MM.1S (cell line): ENCODE measurements at regions not wholly inside any gene's neighbourhood (a gene's known extent, or its start where the extent isn't known, plus 50 kb on each side); places are given as distances from the start of the nearest gene placed in this dataset.

Experiments used
- DNase-seq: peaks from one replicate; pipeline ENCODE4 v3.0.0-alpha.2; 2015
- H2AFZ ChIP-seq: fragments of 300-600 bp; sonication (generic); 2 replicates; pipeline ENCODE4 v1.6.0; 2016; ENCODE audit warnings: antibody characterized with exemption, low read length
- H3F3A ChIP-seq: fragments of 300-600 bp; sonication (generic); 2 replicates; pipeline ENCODE4 v1.6.1; 2016; ENCODE audit warnings: mild to moderate bottlenecking, antibody characterized with exemption, low read length, moderate library complexity, mixed read lengths; ENCODE audit not compliant: insufficient read depth
- H3K27ac ChIP-seq: fragments of 300-600 bp; sonication (generic); 2 replicates; pipeline ENCODE4 v1.5.1; 2016; ENCODE audit warnings: mild to moderate bottlenecking, low read length
- H3K27me3 ChIP-seq: fragments of 300-600 bp; sonication (generic); replicated peaks from 2 replicates; pipeline ENCODE4 v1.6.0; 2016; ENCODE audit warnings: low read length; ENCODE audit not compliant: insufficient read depth
- H3K36me3 ChIP-seq: fragments of 300-600 bp; sonication (generic); replicated peaks from 2 replicates; pipeline ENCODE4 v1.6.1; 2016; ENCODE audit warnings: mild to moderate bottlenecking, low read length, mixed read lengths; ENCODE audit not compliant: insufficient read depth
- H3K4me1 ChIP-seq: fragments of 300-600 bp; sonication (generic); 2 replicates; pipeline ENCODE4 v1.6.1; 2016; ENCODE audit warnings: low read length, mixed read lengths
- H3K4me2 ChIP-seq: fragments of 300-600 bp; sonication (generic); 2 replicates; pipeline ENCODE4 v1.6.0; 2016; ENCODE audit warnings: low read depth, low read length
- H3K4me3 ChIP-seq: fragments of 300-600 bp; sonication (generic); 2 replicates; pipeline ENCODE4 v1.5.1; 2016; ENCODE audit warnings: low read length, mixed read lengths
- H3K79me2 ChIP-seq: fragments of 300-600 bp; sonication (generic); 2 replicates; pipeline ENCODE4 v1.6.1; 2016; ENCODE audit warnings: mixed run types, low read length, mixed read lengths
- H3K9ac ChIP-seq: fragments of 300-600 bp; sonication (generic); 2 replicates; pipeline ENCODE4 v1.6.1; 2016; ENCODE audit warnings: low read length, mixed read lengths
- H3K9me2 ChIP-seq: fragments of 300-600 bp; sonication (generic); replicated peaks from 2 replicates; pipeline ENCODE4 v1.6.1; 2016; ENCODE audit warnings: mild to moderate bottlenecking, low read length, mixed read lengths; ENCODE audit not compliant: insufficient read depth
- H3K9me3 ChIP-seq: fragments of 300-600 bp; sonication (generic); replicated peaks from 2 replicates; pipeline ENCODE4 v1.6.1; 2016; ENCODE audit warnings: mild to moderate bottlenecking, low read length, mixed read lengths; ENCODE audit not compliant: insufficient read depth
- H4K20me1 ChIP-seq: fragments of 300-600 bp; sonication (generic); 2 replicates; pipeline ENCODE4 v1.6.1; 2016; ENCODE audit warnings: mild to moderate bottlenecking, low read length, moderate library complexity, mixed read lengths; ENCODE audit not compliant: insufficient read depth
- CTCF ChIP-seq: fragments of 300-600 bp; sonication (generic); IDR thresholded peaks from 2 replicates; pipeline ENCODE4 v1.5.1; 2016; ENCODE audit warnings: antibody characterized with exemption, low read length, mixed read lengths
- EZH2 ChIP-seq: fragments of 300-600 bp; sonication (generic); optimal IDR thresholded peaks from 2 replicates; pipeline ENCODE3; 2017; ENCODE audit warnings: low read depth, mild to moderate bottlenecking, antibody characterized with exemption, low read length, mixed read lengths
- EZH2phosphoT487 ChIP-seq: fragments of 300-600 bp; sonication (generic); IDR thresholded peaks from 2 replicates; pipeline ENCODE4 v1.6.1; 2018; ENCODE audit warnings: antibody characterized with exemption, low read length

- Histone ChIP-seq H4K20me1 (no peaks in the 10 kb centered on the region), H3K9me2 (no peaks in the 10 kb centered on the region), H2AFZ (no peak overlapping the region), H3K36me3 (no peaks in the 10 kb centered on the region), H3K79me2 (no peaks in the 10 kb centered on the region), H3F3A (no peaks in the 10 kb centered on the region), H3K4me2 (no peak overlapping the region), H3K4me3 (no peak overlapping the region), H3K4me1 (no peaks in the 10 kb centered on the region), H3K27ac (no peak overlapping the region), H3K9ac (no peak overlapping the region), H3K27me3 (no peaks in the 10 kb centered on the region), H3K9me3 (no peaks in the 10 kb centered on the region)
- TF ChIP-seq EZH2phosphoT487 = no peak
- no peak for DNase-seq
Observed at GRCh38 chr20:48049641-48050040, 264.4 kb upstream of the SULF2 start.

GRCh38 chr20:48049171-48049570 is 263.9 kb upstream of the SULF2 start:
- Histone ChIP-seq H4K20me1 (no peaks in the 10 kb centered on the region), H3K4me2 (no peak overlapping the region), H2AFZ (no peak overlapping the region), H3K4me3 (no peak overlapping the region), H3K4me1 (no peaks in the 10 kb centered on the region), H3K27ac (no peak overlapping the region), H3K79me2 (no peaks in the 10 kb centered on the region), H3F3A (no peaks in the 10 kb centered on the region), H3K9me3 (no peaks in the 10 kb centered on the region), H3K36me3 (no peaks in the 10 kb centered on the region), H3K9ac (no peak overlapping the region), H3K27me3 (no peaks in the 10 kb centered on the region), H3K9me2 (no peaks in the 10 kb centered on the region)
- no peak for DNase-seq
- TF ChIP-seq CTCF (no peak), EZH2phosphoT487 (no peak), EZH2 (no peak)

GRCh38 chr20:48047447-48047846 is 262.2 kb upstream of the SULF2 start:
- H3K36me3 ChIP-seq = no peaks in the 10 kb centered on the region
- H3K9ac ChIP-seq = no peak overlapping the region
- H3K4me3 ChIP-seq = no peak overlapping the region
- no peaks in the 10 kb centered on the region for H3K4me1 ChIP-seq
- no peak overlapping the region for H2AFZ ChIP-seq
- no peak overlapping the region for H3K27ac ChIP-seq
- no peak overlapping the region for H3K4me2 ChIP-seq
- no peaks in the 10 kb centered on the region for H4K20me1 ChIP-seq
- no peaks in the 10 kb centered on the region for H3K9me2 ChIP-seq
- TF ChIP-seq CTCF (no peak), EZH2 (no peak), EZH2phosphoT487 (no peak)
- no peaks in the 10 kb centered on the region for H3K9me3 ChIP-seq
- DNase-seq = no peak
- no peaks in the 10 kb centered on the region for H3K79me2 ChIP-seq
- H3F3A ChIP-seq = no peaks in the 10 kb centered on the region
- no peaks in the 10 kb centered on the region for H3K27me3 ChIP-seq

DNA sequence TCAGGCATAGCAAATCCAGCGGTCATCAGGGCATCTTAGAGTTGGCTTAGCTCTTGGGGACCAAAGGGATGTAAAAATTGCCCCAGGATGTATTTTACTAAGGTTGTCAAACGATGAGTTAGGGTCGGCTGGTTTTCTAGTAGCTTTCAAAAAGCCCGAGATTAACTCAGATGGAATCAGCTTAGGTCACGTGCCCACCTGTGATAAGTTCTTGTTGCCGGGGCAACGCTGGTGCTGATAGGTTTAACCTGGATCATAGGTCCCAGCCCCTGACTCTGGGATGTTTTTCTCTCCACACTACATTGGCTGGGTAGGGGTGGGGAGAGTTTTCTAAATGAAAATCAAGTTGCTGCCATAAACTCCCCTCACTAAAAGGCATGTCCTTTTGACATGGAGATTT is 257.3 kb upstream of the SULF2 start:
- Histone ChIP-seq H3K79me2 (no peaks in the 10 kb centered on the region), H3K27ac (no peak overlapping the region), H3K4me3 (no peak overlapping the region), H3K36me3 (no peaks in the 10 kb centered on the region), H3K9me2 (no peaks in the 10 kb centered on the region), H3K9me3 (no peaks in the 10 kb centered on the region), H3K9ac (no peak overlapping the region), H4K20me1 (no peaks in the 10 kb centered on the region), H3K4me1 (peaks cover 17% of the 10 kb centered on the region), H3F3A (0 out of 2 replicates have a peak, but pooled peaks cover 6% of the 10 kb centered on the region), H3K27me3 (no peaks in the 10 kb centered on the region), H2AFZ (no peak overlapping the region), H3K4me2 (no peak overlapping the region)
- DNase-seq = no peak
- TF ChIP-seq EZH2phosphoT487 (no peak), CTCF (no peak)
